NCI-H526 (cell line): ENCODE measurements at regions not wholly inside any gene's neighbourhood (a gene's known extent, or its start where the extent isn't known, plus 50 kb on each side); places are given as distances from the start of the nearest gene placed in this dataset.

Experiments
- DNase-seq, 2 experiments: peaks; one replicate each; lab custom pipeline; 2025; lab: John Stamatoyannopoulos, UW

- DNase-seq = no peak
Measured at GRCh38 chr18:34978533-34978893, 62.7 kb upstream of the MAPRE2 start.

- peak in 1 of 2 experiments; percentile 42 for DNase-seq
Measured at GRCh38 chr18:34978953-34979608, 62.1 kb upstream of the MAPRE2 start.

- no peak for DNase-seq
Measured at GRCh38 chr18:34981487-34981886, 59.7 kb upstream of the MAPRE2 start.

GRCh38 chr18:34985963-34986362 lies 55.2 kb upstream of the MAPRE2 start:
- no peak for DNase-seq

GRCh38 chr18:34990597-34990996 lies 50.6 kb upstream of the MAPRE2 start:
- DNase-seq = no peak

- DNase-seq = no peak
Measured at GRCh38 chr18:34991152-34991551, 50.1 kb upstream of the MAPRE2 start.
